NCI-H446 (cell line): ENCODE measurements at regions not wholly inside any gene's neighbourhood (a gene's known extent, or its start where the extent isn't known, plus 50 kb on each side); places are given as distances from the start of the nearest gene placed in this dataset.

ENCODE experiments used
- DNase-seq, 2 experiments: peaks; one replicate each; lab custom pipeline; 2025; lab: John Stamatoyannopoulos, UW

GRCh38 chr2:190809139-190809764, 71.4 kb upstream of the GLS start:
- no peak for DNase-seq

- DNase-seq: no peak
Measured at GRCh38 chr2:190809876-190810525, 70.6 kb upstream of the GLS start.

- no peak for DNase-seq
Measured at GRCh38 chr2:190810981-190811587, 69.5 kb upstream of the GLS start.

GRCh38 chr2:190811811-190812210, 68.8 kb upstream of the GLS start:
- DNase-seq: no peak

GRCh38 chr2:190812506-190813294, 67.9 kb upstream of the GLS start:
- DNase-seq: no peak

GRCh38 chr2:190815226-190815625, 65.4 kb upstream of the GLS start:
- DNase-seq: peak in 1 of 2 experiments; percentile 47

- DNase-seq: no peak
Measured at GRCh38 chr2:190817082-190817481, 63.5 kb upstream of the GLS start.

- DNase-seq: peak in 1 of 2 experiments; percentile 21
Measured at GRCh38 chr2:190819840-190820301, 60.8 kb upstream of the GLS start.

GRCh38 chr2:190820416-190820815, 60.2 kb upstream of the GLS start:
- no peak for DNase-seq

GRCh38 chr2:190822043-190822442, 58.6 kb upstream of the GLS start:
- no peak for DNase-seq

GRCh38 chr2:190827720-190828119, 52.9 kb upstream of the GLS start:
- DNase-seq: no peak

GRCh38 chr2:190829642-190830041, 51.0 kb upstream of the GLS start:
- DNase-seq: no peak
